Liver (tissue), 3 donors: ENCODE measurements at regions not wholly inside any gene's neighbourhood (a gene's known extent, or its start where the extent isn't known, plus 50 kb on each side); places are given as distances from the start of the nearest gene placed in this dataset.

Experiments
- ATF3 ChIP-seq: IDR thresholded peaks from 2 replicates; pipeline ENCODE4 v1.6.1; 2016; ENCODE audit warnings: antibody characterized with exemption
- CTCF ChIP-seq: fragments of 150-350 bp; IDR thresholded peaks from 2 replicates; pipeline ENCODE4 v1.5.1; 2017; ENCODE audit warnings: improper control_type of control experiment, low read depth, low read length; ENCODE audit not compliant: missing input control
- FOXA1 ChIP-seq: IDR thresholded peaks from 2 replicates; pipeline ENCODE4 v1.6.1; 2016; ENCODE audit warnings: antibody characterized with exemption
- GABPA ChIP-seq, 2 donors: IDR thresholded peaks in 1 of 2; conservative IDR thresholded peaks in 1 of 2; 2 replicates each; pipeline ENCODE4 v1.6.1; 2016; ENCODE audit warnings: antibody characterized with exemption in 2 of 2, mild to moderate bottlenecking in 1 of 2, moderate library complexity in 1 of 2
- MAX ChIP-seq: IDR thresholded peaks from 2 replicates; pipeline ENCODE4 v1.6.1; 2016; ENCODE audit warnings: antibody characterized with exemption
- RAD21 ChIP-seq, 2 donors: IDR thresholded peaks; 2 replicates each; pipeline ENCODE4 v1.6.1; 2016; ENCODE audit warnings: antibody characterized with exemption in 2 of 2, mild to moderate bottlenecking in 2 of 2
- REST ChIP-seq: IDR thresholded peaks from 2 replicates; pipeline ENCODE4 v1.6.1; 2016; ENCODE audit warnings: antibody characterized with exemption, mild to moderate bottlenecking
- SP1 ChIP-seq: IDR thresholded peaks from 2 replicates; pipeline ENCODE4 v1.6.1; 2018; ENCODE audit warnings: antibody characterized with exemption, mild to moderate bottlenecking
- TAF1 ChIP-seq: conservative IDR thresholded peaks from 2 replicates; pipeline ENCODE4 v1.6.1; 2016; ENCODE audit warnings: antibody characterized with exemption, mild to moderate bottlenecking
- YY1 ChIP-seq: IDR thresholded peaks from 2 replicates; pipeline ENCODE4 v1.6.1; 2016; ENCODE audit warnings: antibody characterized with exemption, mild to moderate bottlenecking
- ZBTB33 ChIP-seq: IDR thresholded peaks from 2 replicates; pipeline ENCODE4 v1.6.1; 2016; ENCODE audit warnings: antibody characterized with exemption
- donor health status: healthy.
- donor health status: healthy.

GRCh38 chr5:86841000-86841644 is 223.4 kb downstream of the COX7C start:
- TF ChIP-seq CTCF (no peak), REST (no peak), ATF3 (no peak), GABPA (IDR thresholded peaks at IDR 0.05 in 1 of 2, conservative IDR thresholded peaks at IDR 0.05 in 1 of 2) (no peak), RAD21 (IDR thresholded peaks at IDR 0.05) (no peak), TAF1 (no peak), YY1 (no peak), ZBTB33 (no peak), SP1 (no peak), FOXA1 (no peak), MAX (no peak)
